ENCODE measurements at regions not wholly inside any gene's neighbourhood (a gene's known extent, or its start where the extent isn't known, plus 50 kb on each side); places are given as distances from the start of the nearest gene placed in this dataset.
"Not testable (repeated sequence)": the region's sequence is repeated elsewhere in the genome, so short reads cannot be mapped to it uniquely, and the experiment has no call there.

- H3K27me3 Mint-ChIP-seq = peaks cover 2% of the 10 kb centered on the region
- H3K4me3 Mint-ChIP-seq = no peak overlapping the region
- no peaks in the 10 kb centered on the region for H3K4me1 Mint-ChIP-seq
- no peaks in the 10 kb centered on the region for H3K9me3 Mint-ChIP-seq
- H3K27ac Mint-ChIP-seq = no peak overlapping the region
- no peaks in the 10 kb centered on the region for H3K36me3 Mint-ChIP-seq
These were observed 50.0 kb upstream of the TSC22D2 start for GRCh38 chr3:150357923-150358607.

- Mint-ChIP-seq H3K27ac (no peak overlapping the region), H3K27me3 (peaks cover 2% of the 10 kb centered on the region), H3K4me3 (no peak overlapping the region), H3K36me3 (no peaks in the 10 kb centered on the region), H3K9me3 (no peaks in the 10 kb centered on the region), H3K4me1 (no peaks in the 10 kb centered on the region)
These were observed 51.0 kb upstream of the TSC22D2 start for GRCh38 chr3:150357140-150357539.

DNA sequence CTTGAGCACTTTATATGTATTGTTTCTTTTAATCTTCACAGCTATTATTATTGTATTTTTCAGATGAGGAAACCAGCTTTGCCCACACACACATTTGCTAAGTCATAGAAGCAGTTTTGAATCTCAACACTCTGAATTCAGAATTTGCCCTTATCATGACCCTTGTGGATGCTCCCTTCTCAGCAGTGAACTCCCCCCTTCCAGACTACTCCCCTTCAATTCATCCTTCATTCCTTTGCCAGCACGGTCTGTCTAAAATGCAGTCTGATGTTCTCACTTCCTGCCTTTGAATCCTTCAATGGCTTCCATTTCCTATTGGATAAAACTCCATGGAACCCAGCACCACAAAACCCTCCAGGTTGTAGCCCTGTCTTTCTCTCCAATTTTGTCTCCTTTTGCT is 52.5 kb upstream of the TSC22D2 start:
- Mint-ChIP-seq H3K27ac (no peak overlapping the region), H3K4me3 (no peak overlapping the region), H3K36me3 (no peaks in the 10 kb centered on the region), H3K27me3 (peaks cover 2% of the 10 kb centered on the region), H3K4me1 (no peaks in the 10 kb centered on the region), H3K9me3 (no peaks in the 10 kb centered on the region)

DNA sequence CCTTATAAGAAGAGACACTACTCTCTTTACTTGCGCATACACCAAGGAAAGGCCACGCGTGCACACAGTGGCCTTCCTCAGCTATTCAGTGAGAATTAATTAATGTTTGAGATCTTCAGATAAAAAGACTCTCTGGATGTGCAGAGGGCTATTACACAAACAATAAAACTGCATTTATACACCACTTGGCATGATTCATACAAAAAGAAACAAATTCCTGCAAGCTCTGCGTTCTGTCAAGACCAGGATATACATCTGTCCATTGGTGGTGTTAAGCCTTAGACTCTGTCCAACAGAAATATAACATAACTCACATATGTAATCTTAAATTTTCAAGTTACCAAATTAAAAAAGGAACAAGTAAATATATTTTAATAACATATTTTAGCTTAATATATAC is 55.2 kb upstream of the TSC22D2 start:
- no peaks in the 10 kb centered on the region for H3K4me1 Mint-ChIP-seq
- H3K4me3 Mint-ChIP-seq = no peak overlapping the region
- H3K9me3 Mint-ChIP-seq = no peaks in the 10 kb centered on the region
- no peaks in the 10 kb centered on the region for H3K36me3 Mint-ChIP-seq
- no peak overlapping the region for H3K27ac Mint-ChIP-seq
- no peaks in the 10 kb centered on the region for H3K27me3 Mint-ChIP-seq

DNA sequence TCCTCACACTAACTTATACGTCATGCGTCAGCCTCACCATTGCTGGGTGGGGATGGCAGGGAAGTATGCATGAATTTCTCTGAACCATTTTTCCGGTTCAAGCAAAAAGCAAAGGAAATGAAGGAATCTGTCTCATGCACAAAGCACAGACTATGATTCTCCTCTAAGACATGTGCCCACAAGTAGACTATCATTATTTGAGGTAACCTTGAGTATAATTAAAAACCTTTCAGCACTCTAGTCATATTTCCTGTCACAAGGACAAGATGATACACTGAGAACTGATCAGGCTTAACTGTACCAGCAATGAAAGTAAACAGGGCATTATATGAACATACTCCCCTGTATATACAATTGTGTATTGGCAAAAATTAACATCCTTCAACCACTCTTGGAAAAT is 56.7 kb upstream of the TSC22D2 start:
- H3K27me3 Mint-ChIP-seq = no peaks in the 10 kb centered on the region
- no peak overlapping the region for H3K4me3 Mint-ChIP-seq
- H3K4me1 Mint-ChIP-seq = no peaks in the 10 kb centered on the region
- no peaks in the 10 kb centered on the region for H3K36me3 Mint-ChIP-seq
- no peak overlapping the region for H3K27ac Mint-ChIP-seq
- H3K9me3 Mint-ChIP-seq = no peaks in the 10 kb centered on the region

DNA sequence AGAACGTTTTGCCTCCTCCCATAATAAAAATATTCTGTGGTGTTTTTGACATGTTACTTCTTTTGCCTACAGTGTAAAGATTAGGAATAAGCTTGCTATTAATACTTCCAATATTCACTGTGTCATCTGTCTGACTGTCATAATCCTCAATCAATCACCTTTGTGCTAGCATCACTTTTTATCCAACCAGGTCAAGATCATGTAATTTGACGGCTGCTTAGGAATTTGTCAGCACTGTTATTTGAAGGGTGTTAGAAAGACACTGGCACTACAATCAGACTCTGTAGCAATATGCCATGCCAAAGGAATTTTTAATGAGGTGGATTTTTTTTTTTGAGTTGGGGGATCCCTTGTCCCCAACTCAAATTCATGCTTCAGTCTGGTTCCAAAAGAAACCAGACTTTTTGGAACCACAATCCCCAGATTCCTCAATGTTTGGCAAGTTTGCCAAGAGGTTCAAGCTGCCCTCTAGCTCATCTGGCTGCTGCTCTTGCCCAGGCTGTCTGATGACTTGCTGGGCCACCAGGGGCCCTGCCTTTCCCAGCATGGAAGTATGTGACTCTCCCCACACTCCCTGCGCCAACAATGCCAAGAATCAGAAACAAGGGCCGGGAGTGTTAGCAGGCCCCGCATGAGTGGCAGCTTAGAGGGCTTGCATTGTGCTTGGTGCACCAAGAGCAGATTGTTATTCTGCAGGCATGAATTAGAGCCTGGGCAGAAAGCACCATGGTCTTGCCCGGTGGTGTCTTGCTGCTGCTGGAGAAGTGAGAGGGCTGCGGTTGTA is 58.6 kb upstream of the TSC22D2 start:
- Mint-ChIP-seq H3K36me3 (no peaks in the 10 kb centered on the region), H3K9me3 (no peaks in the 10 kb centered on the region), H3K4me1 (no peaks in the 10 kb centered on the region), H3K4me3 (no peak overlapping the region), H3K27ac (no peak overlapping the region), H3K27me3 (no peaks in the 10 kb centered on the region)

DNA sequence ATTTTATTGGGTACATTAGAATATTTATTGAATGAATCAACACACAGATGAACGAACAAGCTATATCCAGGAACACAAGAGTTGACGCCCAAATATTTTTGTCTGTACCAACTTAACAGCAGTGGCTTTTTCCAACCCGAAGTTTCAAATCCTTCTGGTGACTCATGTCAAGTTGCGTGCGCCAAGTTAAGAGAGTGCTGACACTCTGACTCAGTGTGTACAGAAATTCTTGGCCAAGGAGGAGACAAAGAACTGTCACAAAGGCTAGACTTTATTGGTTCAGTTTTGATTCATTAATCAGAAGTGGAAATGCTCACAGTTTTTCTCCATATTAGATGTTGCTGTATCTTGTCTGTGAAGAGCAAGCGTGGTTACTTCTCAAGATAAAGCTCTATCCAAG is 59.6 kb upstream of the TSC22D2 start:
- Mint-ChIP-seq H3K27ac (no peak overlapping the region), H3K4me1 (no peaks in the 10 kb centered on the region), H3K36me3 (no peaks in the 10 kb centered on the region), H3K27me3 (peaks cover 3% of the 10 kb centered on the region), H3K9me3 (no peaks in the 10 kb centered on the region), H3K4me3 (no peak overlapping the region)

- Mint-ChIP-seq H3K9me3 (no peaks in the 10 kb centered on the region), H3K36me3 (no peaks in the 10 kb centered on the region), H3K4me1 (no peaks in the 10 kb centered on the region), H3K27me3 (peaks cover 3% of the 10 kb centered on the region), H3K4me3 (no peak overlapping the region), H3K27ac (no peak overlapping the region)
These were observed 60.9 kb upstream of the TSC22D2 start for GRCh38 chr3:150346981-150347863.

- H3K4me3 Mint-ChIP-seq = no peak overlapping the region
- H3K4me1 Mint-ChIP-seq = no peaks in the 10 kb centered on the region
- H3K27ac Mint-ChIP-seq = no peak overlapping the region
- H3K27me3 Mint-ChIP-seq = peaks cover 3% of the 10 kb centered on the region
- no peaks in the 10 kb centered on the region for H3K9me3 Mint-ChIP-seq
- H3K36me3 Mint-ChIP-seq = no peaks in the 10 kb centered on the region
These were observed 61.8 kb upstream of the TSC22D2 start for GRCh38 chr3:150346266-150346665.

DNA sequence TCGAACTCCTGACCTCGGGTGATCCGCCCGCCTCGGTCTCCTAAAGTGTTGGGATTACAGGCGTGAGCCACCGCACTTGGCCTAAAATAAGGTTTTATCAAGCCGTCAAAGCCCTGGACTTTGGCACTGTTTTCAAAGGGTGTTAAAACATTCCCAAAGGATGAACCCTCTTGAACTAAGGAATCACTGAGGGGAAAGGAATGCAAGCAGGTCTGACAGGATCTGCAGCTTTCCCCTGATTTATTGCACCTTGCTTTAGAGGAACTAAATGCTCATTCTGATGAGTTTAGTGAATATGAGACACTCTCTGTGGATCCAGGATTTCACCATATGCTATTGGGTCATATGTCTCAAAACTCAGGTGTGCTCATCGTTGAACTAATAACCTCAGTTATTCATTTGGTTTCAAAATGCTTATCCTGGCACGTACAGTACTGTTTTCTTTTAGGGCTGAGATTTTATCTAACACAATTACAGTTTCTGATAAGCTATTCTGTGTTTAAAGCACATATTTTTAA is 63.0 kb upstream of the TSC22D2 start:
- Mint-ChIP-seq H3K4me1 (no peaks in the 10 kb centered on the region), H3K9me3 (no peaks in the 10 kb centered on the region), H3K27ac (no peak overlapping the region), H3K27me3 (peaks cover 3% of the 10 kb centered on the region), H3K4me3 (no peak overlapping the region), H3K36me3 (no peaks in the 10 kb centered on the region)

DNA sequence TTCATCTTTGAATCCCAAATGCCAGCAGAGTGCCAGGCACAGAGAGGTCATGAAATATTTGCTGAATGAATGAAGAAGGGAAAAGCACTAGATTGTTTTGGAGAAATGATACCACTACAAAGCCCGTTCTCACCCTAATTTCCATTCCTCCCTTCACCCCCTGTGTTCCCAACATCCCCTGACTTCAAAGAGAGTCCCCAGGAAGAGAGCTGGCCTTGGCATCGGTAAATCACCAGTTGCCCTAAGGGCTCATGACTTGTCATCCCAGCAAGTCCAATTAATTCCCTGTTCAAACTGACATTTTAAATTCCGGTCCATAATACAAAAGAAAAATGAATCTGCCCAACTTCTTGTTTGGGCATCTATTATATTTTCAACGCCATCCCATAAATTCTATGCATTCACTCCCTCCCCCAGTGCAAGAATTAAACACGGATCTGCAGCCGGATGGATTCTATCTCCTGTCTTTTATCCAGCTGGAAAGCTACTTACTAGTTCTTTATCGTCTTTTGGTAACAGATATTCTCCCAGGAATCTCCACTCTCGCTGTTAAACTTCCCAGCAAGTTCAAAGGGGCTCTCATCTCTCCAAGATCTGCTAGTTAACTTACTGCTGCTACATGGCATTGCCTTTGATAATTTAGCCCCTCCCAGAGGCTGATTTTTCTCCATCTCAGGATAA is 63.9 kb upstream of the TSC22D2 start:
- Mint-ChIP-seq H3K4me3 (no peak overlapping the region), H3K9me3 (no peaks in the 10 kb centered on the region), H3K27ac (no peak overlapping the region), H3K27me3 (peaks cover 3% of the 10 kb centered on the region), H3K36me3 (no peaks in the 10 kb centered on the region), H3K4me1 (no peaks in the 10 kb centered on the region)

GRCh38 chr3:150342896-150343467 is 65.1 kb upstream of the TSC22D2 start:
- Mint-ChIP-seq H3K4me1 (no peaks in the 10 kb centered on the region), H3K27me3 (peaks cover 4% of the 10 kb centered on the region), H3K27ac (no peak overlapping the region), H3K4me3 (no peak overlapping the region), H3K36me3 (no peaks in the 10 kb centered on the region), H3K9me3 (no peaks in the 10 kb centered on the region)

GRCh38 chr3:150341891-150342290 is 66.2 kb upstream of the TSC22D2 start:
- H3K4me1 Mint-ChIP-seq = no peaks in the 10 kb centered on the region
- no peak overlapping the region for H3K27ac Mint-ChIP-seq
- H3K27me3 Mint-ChIP-seq = peaks cover 7% of the 10 kb centered on the region
- H3K36me3 Mint-ChIP-seq = no peaks in the 10 kb centered on the region
- no peak overlapping the region for H3K4me3 Mint-ChIP-seq
- H3K9me3 Mint-ChIP-seq = no peaks in the 10 kb centered on the region

GRCh38 chr3:150336363-150336762 is 71.7 kb upstream of the TSC22D2 start:
- not testable (repeated sequence) for H3K4me1 Mint-ChIP-seq, H3K36me3 Mint-ChIP-seq, H3K27ac Mint-ChIP-seq, H3K9me3 Mint-ChIP-seq, H3K4me3 Mint-ChIP-seq, H3K27me3 Mint-ChIP-seq

DNA sequence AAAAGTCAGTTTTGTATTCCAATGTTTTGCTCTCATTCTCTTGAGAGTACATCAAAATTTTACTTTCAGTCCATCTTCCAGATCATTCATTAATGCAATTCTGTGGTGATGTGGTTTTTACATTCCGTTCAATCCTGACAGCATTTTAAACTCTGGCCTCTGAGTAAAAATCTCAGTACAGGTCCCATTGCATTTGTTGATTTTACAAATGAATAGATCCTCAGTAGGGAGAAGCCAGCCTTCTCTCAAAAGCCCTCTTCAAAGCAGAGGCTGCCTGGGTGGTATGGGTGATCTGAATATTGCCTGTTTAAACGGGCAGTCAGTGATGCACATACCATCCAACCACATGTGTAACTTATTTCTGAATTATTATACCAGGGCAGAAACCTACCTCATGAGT is 72.5 kb upstream of the TSC22D2 start:
- Mint-ChIP-seq H3K27ac (no peak overlapping the region), H3K4me3 (no peak overlapping the region), H3K9me3 (no peaks in the 10 kb centered on the region), H3K4me1 (no peaks in the 10 kb centered on the region), H3K27me3 (peaks cover 5% of the 10 kb centered on the region), H3K36me3 (no peaks in the 10 kb centered on the region)
